Urinary bladder (tissue), 3 donors: ENCODE measurements at regions not wholly inside any gene's neighbourhood (a gene's known extent, or its start where the extent isn't known, plus 50 kb on each side); places are given as distances from the start of the nearest gene placed in this dataset.
A peak's percentile ranks its signal among the peaks of the same experiment; 100 is the strongest.

Source experiments
- DNase-seq: peaks from one replicate; pipeline ENCODE4 v3.0.0-alpha.2; 2015; ENCODE audit errors: extremely low spot score
- H3K27ac ChIP-seq: one replicate; pipeline ENCODE4 v1.5.1; 2013; ENCODE audit warnings: low read depth, mild to moderate bottlenecking, moderate library complexity
- H3K36me3 ChIP-seq: one replicate; pipeline ENCODE4 v1.6.1; 2013; ENCODE audit warnings: mild to moderate bottlenecking, moderate library complexity; ENCODE audit not compliant: insufficient read depth
- H3K4me1 ChIP-seq: one replicate; pipeline ENCODE4 v1.6.1; 2013; ENCODE audit warnings: mild to moderate bottlenecking, moderate library complexity; ENCODE audit not compliant: insufficient read depth
- H3K4me3 ChIP-seq: one replicate; pipeline ENCODE4 v1.5.1; 2013; ENCODE audit warnings: low read depth, low read length
- WGBS: extraction: QIAGEN DNeasy Blood & Tissue Kit; methylation state at CpG from one replicate; pipeline ENCODE4 v1.1.7; 2013; 5-methylcytosine and 5-hydroxymethylcytosine counted together
- donor health status: healthy with polysubstance abuse.
- donor health status: healthy.

- WGBS = 96% methylated on average over 2 of the region's 2 CpGs
- no peak for DNase-seq
- Histone ChIP-seq H3K4me1 (no peaks in the 10 kb centered on the region), H3K36me3 (no peaks in the 10 kb centered on the region), H3K27ac (no peak overlapping the region), H3K4me3 (no peak overlapping the region)
Measured at GRCh38 chr3:107103786-107104185, 273.5 kb upstream of the CCDC54 start.

GRCh38 chr3:107106316-107106715, 270.9 kb upstream of the CCDC54 start:
- DNase-seq = no peak
- Histone ChIP-seq H3K4me1 (no peaks in the 10 kb centered on the region), H3K27ac (no peak overlapping the region), H3K4me3 (no peak overlapping the region), H3K36me3 (no peaks in the 10 kb centered on the region)
- 97% methylated on average over 7 of the region's 7 CpGs for WGBS

- Histone ChIP-seq H3K4me3 (no peak overlapping the region), H3K4me1 (no peaks in the 10 kb centered on the region), H3K36me3 (no peaks in the 10 kb centered on the region), H3K27ac (no peak overlapping the region)
- WGBS = 94% methylated on average over 8 of the region's 8 CpGs
- DNase-seq = no peak
Measured at GRCh38 chr3:107106907-107107306, 270.3 kb upstream of the CCDC54 start.

GRCh38 chr3:107110596-107111305, 266.5 kb upstream of the CCDC54 start:
- no peak for DNase-seq
- Histone ChIP-seq H3K4me1 (no peaks in the 10 kb centered on the region), H3K4me3 (no peak overlapping the region), H3K36me3 (no peaks in the 10 kb centered on the region), H3K27ac (no peak overlapping the region)
- 94% methylated on average over 3 of the region's 3 CpGs for WGBS

GRCh38 chr3:107111872-107112271, 265.4 kb upstream of the CCDC54 start:
- no peaks in the 10 kb centered on the region for H3K4me1 ChIP-seq
- no peaks in the 10 kb centered on the region for H3K36me3 ChIP-seq
- no peak overlapping the region for H3K27ac ChIP-seq
- DNase-seq = no peak
- H3K4me3 ChIP-seq = no peak overlapping the region
- 76% methylated on average over 2 of the region's 2 CpGs for WGBS

- WGBS = 86% methylated on average over 1 of the region's 1 CpG
- H3K4me1 ChIP-seq = no peaks in the 10 kb centered on the region
- H3K27ac ChIP-seq = no peak overlapping the region
- no peaks in the 10 kb centered on the region for H3K36me3 ChIP-seq
- DNase-seq = no peak
- no peak overlapping the region for H3K4me3 ChIP-seq
Measured at GRCh38 chr3:107112356-107112755, 264.9 kb upstream of the CCDC54 start.

- Histone ChIP-seq H3K27ac (no peak overlapping the region), H3K4me3 (no peak overlapping the region), H3K4me1 (no peaks in the 10 kb centered on the region), H3K36me3 (no peaks in the 10 kb centered on the region)
- 95% methylated on average over 17 of the region's 17 CpGs for WGBS
- no peak for DNase-seq
Measured at GRCh38 chr3:107116251-107116650, 261.0 kb upstream of the CCDC54 start.

- DNase-seq = no peak
- H3K36me3 ChIP-seq = no peaks in the 10 kb centered on the region
- 95% methylated on average over 4 of the region's 4 CpGs for WGBS
Measured at GRCh38 chr3:107117156-107117555, 260.1 kb upstream of the CCDC54 start.

GRCh38 chr3:107117922-107118536, 259.2 kb upstream of the CCDC54 start:
- no peak overlapping the region for H3K4me3 ChIP-seq
- DNase-seq = peak; percentile 17
- H3K27ac ChIP-seq = no peak overlapping the region
- no peaks in the 10 kb centered on the region for H3K4me1 ChIP-seq
- H3K36me3 ChIP-seq = no peaks in the 10 kb centered on the region
- 20% methylated on average over 10 of the region's 10 CpGs for WGBS

More at GRCh38 chr3:107117156-107117555, 260.1 kb upstream of the CCDC54 start:
- Histone ChIP-seq H3K27ac (no peak overlapping the region), H3K4me3 (no peak overlapping the region), H3K4me1 (no peaks in the 10 kb centered on the region)

GRCh38 chr3:107124885-107125284, 252.4 kb upstream of the CCDC54 start:
- Histone ChIP-seq H3K4me3 (no peak overlapping the region), H3K27ac (no peak overlapping the region), H3K36me3 (no peaks in the 10 kb centered on the region), H3K4me1 (no peaks in the 10 kb centered on the region)
- no peak for DNase-seq
- 21% methylated on average over 1 of the region's 1 CpG for WGBS

- WGBS = 24% methylated on average over 3 of the region's 3 CpGs
- DNase-seq = no peak
- Histone ChIP-seq H3K4me3 (no peak overlapping the region), H3K27ac (no peak overlapping the region), H3K36me3 (no peaks in the 10 kb centered on the region), H3K4me1 (no peaks in the 10 kb centered on the region)
Measured at GRCh38 chr3:107128946-107129345, 248.3 kb upstream of the CCDC54 start.

GRCh38 chr3:107130089-107130700, 247.0 kb upstream of the CCDC54 start:
- no peak for DNase-seq
- Histone ChIP-seq H3K36me3 (no peaks in the 10 kb centered on the region), H3K4me1 (no peaks in the 10 kb centered on the region), H3K27ac (no peak overlapping the region), H3K4me3 (no peak overlapping the region)
- 93% methylated on average over 6 of the region's 6 CpGs for WGBS

- no peaks in the 10 kb centered on the region for H3K4me1 ChIP-seq
- no peaks in the 10 kb centered on the region for H3K36me3 ChIP-seq
- DNase-seq = no peak
- H3K4me3 ChIP-seq = no peak overlapping the region
- no peak overlapping the region for H3K27ac ChIP-seq
- WGBS = 95% methylated on average over 11 of the region's 11 CpGs
Measured at GRCh38 chr3:107132674-107133073, 244.6 kb upstream of the CCDC54 start.

- H3K4me1 ChIP-seq = no peaks in the 10 kb centered on the region
- H3K36me3 ChIP-seq = no peaks in the 10 kb centered on the region
- no peak for DNase-seq
- no peak overlapping the region for H3K27ac ChIP-seq
- no peak overlapping the region for H3K4me3 ChIP-seq
- WGBS = 87% methylated on average over 3 of the region's 3 CpGs
Measured at GRCh38 chr3:107133891-107134290, 243.3 kb upstream of the CCDC54 start.
